Left lung (tissue), 4 donors: ENCODE measurements at regions not wholly inside any gene's neighbourhood (a gene's known extent, or its start where the extent isn't known, plus 50 kb on each side); places are given as distances from the start of the nearest gene placed in this dataset.

Source experiments
- ATAC-seq: fragments of 200-7000 bp; cut with Tn5 transposase; one replicate; pipeline ENCODE4 v1.9.1; 2020; ENCODE audit warnings: moderate library complexity
- DNase-seq, 4 donors: peaks; one replicate each; pipeline ENCODE4 v3.0.0-alpha.2; 2013 to 2020
- H3K27ac ChIP-seq, 2 donors: fragments of 200-600 bp; sonication (generic) in 1 of 2; one replicate each; pipeline versions ENCODE4 v1.5.0 to v1.8.0; 2020 to 2021
- H3K27me3 ChIP-seq, 2 donors: fragments of 200-600 bp; sonication (generic) in 1 of 2; one replicate each; pipeline versions ENCODE4 v1.5.0 to v1.8.0; 2020 to 2021
- H3K36me3 ChIP-seq, 2 donors: fragments of 200-600 bp; sonication (generic) in 1 of 2; one replicate each; pipeline versions ENCODE4 v1.5.0 to v1.8.0; 2020 to 2021
- H3K4me1 ChIP-seq, 2 donors: fragments of 200-600 bp; one replicate each; pipeline ENCODE4 v1.8.0; 2021
- H3K4me3 ChIP-seq, 2 donors: fragments of 200-600 bp; sonication (generic) in 1 of 2; one replicate each; pipeline versions ENCODE4 v1.5.0 to v1.8.0; 2020 to 2021; ENCODE audit warnings: mild to moderate bottlenecking in 1 of 2
- H3K9me3 ChIP-seq, 2 donors: fragments of 200-600 bp; sonication (generic) in 1 of 2; one replicate each; pipeline versions ENCODE4 v1.5.0 to v1.8.0; 2020 to 2021
- intact Hi-C, 2 donors: fragments of 100-400 bp; cut with DNase I; formaldehyde crosslinking; loops; one replicate each; pipeline versions ENCODE4 v1.11.2 to v1.14.2; 2022
- TF ChIP-seq, protein P1 (sequence below), 2 donors: fragments of 200-600 bp; sonication (generic) in 1 of 2; IDR thresholded peaks; one replicate each; pipeline versions ENCODE4 v1.5.0 to v1.8.0; 2021; ENCODE audit warnings: antibody characterized with exemption in 2 of 2
- donor health status: DM: no; HTN: yes; CAD: no.
- donor health status: DM: no; HTN: no; CAD: no.

GRCh38 chr1:185646202-185646683, 87.9 kb upstream of the HMCN1 start:
- H3K9me3 ChIP-seq, result peaks cover 0 to 13% of the 10 kb centered on the region in 2 donors
- ATAC-seq (peak; percentile 89), DNase-seq (peak in 2 of 4 donors; percentile 82 to 92)
- no peaks in the 10 kb centered on the region for H3K36me3 ChIP-seq
- peaks cover 8 to 24% of the 10 kb centered on the region in 2 donors for H3K4me1 ChIP-seq
- TF ChIP-seq, protein P1, sequence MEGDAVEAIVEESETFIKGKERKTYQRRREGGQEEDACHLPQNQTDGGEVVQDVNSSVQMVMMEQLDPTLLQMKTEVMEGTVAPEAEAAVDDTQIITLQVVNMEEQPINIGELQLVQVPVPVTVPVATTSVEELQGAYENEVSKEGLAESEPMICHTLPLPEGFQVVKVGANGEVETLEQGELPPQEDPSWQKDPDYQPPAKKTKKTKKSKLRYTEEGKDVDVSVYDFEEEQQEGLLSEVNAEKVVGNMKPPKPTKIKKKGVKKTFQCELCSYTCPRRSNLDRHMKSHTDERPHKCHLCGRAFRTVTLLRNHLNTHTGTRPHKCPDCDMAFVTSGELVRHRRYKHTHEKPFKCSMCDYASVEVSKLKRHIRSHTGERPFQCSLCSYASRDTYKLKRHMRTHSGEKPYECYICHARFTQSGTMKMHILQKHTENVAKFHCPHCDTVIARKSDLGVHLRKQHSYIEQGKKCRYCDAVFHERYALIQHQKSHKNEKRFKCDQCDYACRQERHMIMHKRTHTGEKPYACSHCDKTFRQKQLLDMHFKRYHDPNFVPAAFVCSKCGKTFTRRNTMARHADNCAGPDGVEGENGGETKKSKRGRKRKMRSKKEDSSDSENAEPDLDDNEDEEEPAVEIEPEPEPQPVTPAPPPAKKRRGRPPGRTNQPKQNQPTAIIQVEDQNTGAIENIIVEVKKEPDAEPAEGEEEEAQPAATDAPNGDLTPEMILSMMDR (IDR thresholded peaks at IDR 0.05), result no peak
- H3K4me3 ChIP-seq, result no peak overlapping the region
- peak overlapping the region; percentile 34 to 40 for H3K27ac ChIP-seq
- no peaks in the 10 kb centered on the region for H3K27me3 ChIP-seq
- intact Hi-C loops, result no loop called here

- no peak for DNase-seq
- no peaks in the 10 kb centered on the region for H3K36me3 ChIP-seq
- H3K4me1 ChIP-seq, result peaks cover 8 to 24% of the 10 kb centered on the region in 2 donors
- intact Hi-C loops, result no loop called here
- H3K4me3 ChIP-seq, result no peak overlapping the region
- TF ChIP-seq, protein P1 (IDR thresholded peaks at IDR 0.05), result no peak
- peak overlapping the region; percentile 34 to 40 for H3K27ac ChIP-seq
- ATAC-seq, result peak; percentile 40
- peaks cover 0 to 13% of the 10 kb centered on the region in 2 donors for H3K9me3 ChIP-seq
- no peaks in the 10 kb centered on the region for H3K27me3 ChIP-seq
Measured at GRCh38 chr1:185645686-185646085, 88.5 kb upstream of the HMCN1 start.

GRCh38 chr1:185645162-185645640, 89.0 kb upstream of the HMCN1 start:
- Histone ChIP-seq H3K4me1 (peaks cover 8 to 24% of the 10 kb centered on the region in 2 donors), H3K27ac (peak overlapping the region in 1 of 2 donors; percentile 40), H3K36me3 (no peaks in the 10 kb centered on the region), H3K4me3 (no peak overlapping the region), H3K9me3 (peaks cover 0 to 13% of the 10 kb centered on the region in 2 donors), H3K27me3 (no peaks in the 10 kb centered on the region)
- intact Hi-C loops, result no loop called here
- DNase-seq (no peak), ATAC-seq (no peak)
- TF ChIP-seq, protein P1 (IDR thresholded peaks at IDR 0.05), result no peak

DNA sequence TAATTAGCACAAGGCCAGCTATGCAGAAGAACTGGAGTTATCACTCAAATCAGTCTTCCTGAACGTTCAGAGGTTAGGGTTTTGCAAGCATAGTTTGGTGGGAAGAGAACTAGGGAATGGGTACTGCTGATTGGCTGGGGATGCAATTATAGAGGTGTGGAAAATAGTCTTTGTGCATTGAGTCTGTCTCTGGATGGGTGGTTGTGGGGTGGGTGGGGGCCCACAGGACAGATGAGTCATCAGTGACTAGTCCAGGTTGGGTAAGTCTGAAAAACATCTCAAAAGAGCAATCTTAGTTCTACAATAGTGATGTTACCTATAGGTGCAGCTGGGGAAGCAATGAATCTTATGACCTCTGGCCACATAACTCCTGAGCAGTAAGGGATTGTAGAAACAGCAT, 89.7 kb upstream of the HMCN1 start:
- H3K4me3 ChIP-seq, result no peak overlapping the region
- TF ChIP-seq, protein P1 (IDR thresholded peaks at IDR 0.05), result no peak
- no peaks in the 10 kb centered on the region for H3K36me3 ChIP-seq
- no peak for ATAC-seq
- no peak overlapping the region for H3K27ac ChIP-seq
- no peak for DNase-seq
- intact Hi-C loops, result no loop called here
- H3K4me1 ChIP-seq, result peaks cover 8 to 24% of the 10 kb centered on the region in 2 donors
- peaks cover 0 to 13% of the 10 kb centered on the region in 2 donors for H3K9me3 ChIP-seq
- no peaks in the 10 kb centered on the region for H3K27me3 ChIP-seq

DNA sequence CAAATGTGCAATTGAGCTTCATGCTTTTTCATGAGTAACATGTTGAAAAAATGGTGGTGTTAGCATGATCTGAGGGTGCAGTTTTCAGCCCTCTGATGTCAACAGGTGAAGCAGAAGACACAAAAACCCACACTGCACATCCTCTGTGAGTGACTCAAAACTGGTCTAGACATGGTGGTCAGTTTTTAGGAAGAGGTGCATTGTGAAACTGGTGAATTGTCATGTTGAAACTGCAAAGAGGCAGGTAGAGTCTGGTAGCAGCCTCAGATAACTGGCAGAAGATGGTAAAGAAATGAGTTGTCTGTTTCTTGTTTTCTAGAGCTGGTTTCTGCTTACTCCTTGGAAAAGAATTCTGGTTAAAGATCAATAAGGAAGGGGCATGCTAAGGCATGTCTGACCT, 97.3 kb upstream of the HMCN1 start:
- Histone ChIP-seq H3K27me3 (no peaks in the 10 kb centered on the region), H3K4me1 (peaks cover 0 to 19% of the 10 kb centered on the region in 2 donors), H3K4me3 (no peak overlapping the region), H3K9me3 (no peaks in the 10 kb centered on the region), H3K27ac (no peak overlapping the region), H3K36me3 (no peaks in the 10 kb centered on the region)
- DNase-seq (no peak), ATAC-seq (no peak)
- intact Hi-C loops, result no loop called here
- TF ChIP-seq, protein P1 (IDR thresholded peaks at IDR 0.05), result no peak
